ENCODE measurements at regions not wholly inside any gene's neighbourhood (a gene's known extent, or its start where the extent isn't known, plus 50 kb on each side); places are given as distances from the start of the nearest gene placed in this dataset.
"Not testable (repeated sequence)": the region's sequence is repeated elsewhere in the genome, so short reads cannot be mapped to it uniquely, and the experiment has no call there.

DNA sequence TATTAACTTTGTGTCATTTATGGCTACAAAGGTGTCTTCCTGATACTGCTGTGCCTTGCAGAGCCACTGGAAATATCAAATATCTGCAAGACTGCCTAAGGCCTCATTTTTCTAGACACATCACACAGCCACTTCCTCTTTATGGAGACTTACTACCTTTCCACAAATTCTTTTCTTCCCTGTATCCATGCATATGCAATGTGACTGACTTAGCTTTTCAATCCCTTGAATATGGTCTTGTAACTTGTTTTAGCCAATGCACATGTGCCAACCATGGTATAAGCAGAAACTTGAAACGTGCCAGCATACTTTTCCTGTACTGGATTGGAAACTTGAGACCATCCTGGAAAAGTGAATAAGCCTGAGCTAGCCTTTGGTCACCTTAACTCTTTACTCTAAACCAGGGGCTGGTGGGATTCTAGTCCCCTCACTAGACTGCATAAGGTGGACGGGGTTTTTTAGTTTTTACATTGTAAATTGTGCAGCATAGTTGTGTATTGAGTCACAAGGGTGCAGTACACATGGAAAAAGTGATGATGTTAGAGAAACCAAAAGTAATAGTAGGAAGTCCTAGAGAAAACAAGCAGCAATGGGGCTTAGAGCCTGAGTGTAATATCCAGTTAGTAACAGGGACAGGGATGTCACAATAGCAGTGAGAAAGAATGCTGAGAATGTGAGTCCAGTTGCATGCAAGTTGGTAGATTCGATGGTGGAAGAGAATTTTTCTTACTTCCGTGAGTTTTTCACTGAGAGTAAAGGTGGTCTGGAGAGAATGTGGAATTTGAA lies 879.5 kb downstream of the SORCS1 start:
- DNase-seq, result peak; percentile 22

DNA sequence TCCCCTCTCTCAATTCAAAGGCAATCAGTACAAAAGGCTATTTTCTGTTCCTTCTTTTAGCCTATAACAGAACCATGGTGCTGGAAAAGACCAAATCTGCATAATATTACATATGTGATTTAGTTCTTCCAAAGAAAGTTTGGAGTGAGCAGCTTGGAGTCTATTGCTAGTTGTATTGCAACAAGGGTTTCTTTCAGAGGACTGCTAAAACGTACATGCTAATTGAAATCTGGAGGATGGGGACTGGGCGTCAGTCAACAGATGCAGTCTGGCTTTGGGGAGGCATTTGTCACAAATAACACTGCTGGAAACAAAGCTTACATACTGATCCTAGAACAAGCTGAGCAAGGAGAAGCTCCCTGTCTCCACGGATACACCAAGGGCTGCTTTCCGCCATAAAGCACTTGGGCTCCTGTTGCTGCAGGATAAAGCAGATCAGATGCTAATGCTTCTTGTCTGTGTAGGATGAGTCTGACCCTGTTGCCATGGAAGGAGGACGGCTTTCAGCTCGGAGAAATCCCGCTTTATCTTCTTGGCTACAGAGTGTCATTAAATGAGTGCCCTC lies 883.5 kb downstream of the SORCS1 start:
- DNase-seq, result no peak

DNA sequence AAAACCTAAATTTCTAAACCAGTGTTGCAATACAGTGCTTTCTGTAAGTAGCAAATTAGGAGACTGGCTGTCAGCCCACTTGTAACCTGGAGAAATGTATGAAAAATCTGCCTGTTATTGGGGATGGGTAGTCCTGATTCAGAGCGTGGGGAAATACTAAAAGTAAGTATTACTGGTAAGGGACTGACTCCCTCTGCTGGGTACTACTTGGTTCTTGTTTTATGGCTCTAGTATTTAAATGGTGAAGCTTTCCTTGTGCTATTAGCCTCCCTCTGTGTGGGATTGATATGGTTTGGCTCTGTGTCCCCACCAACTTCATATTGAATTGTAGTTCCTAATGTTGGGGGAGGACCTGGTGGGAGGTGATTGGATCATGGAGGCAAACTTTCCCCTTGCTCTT lies 886.1 kb downstream of the SORCS1 start:
- DNase-seq, result peak; percentile 25

DNA sequence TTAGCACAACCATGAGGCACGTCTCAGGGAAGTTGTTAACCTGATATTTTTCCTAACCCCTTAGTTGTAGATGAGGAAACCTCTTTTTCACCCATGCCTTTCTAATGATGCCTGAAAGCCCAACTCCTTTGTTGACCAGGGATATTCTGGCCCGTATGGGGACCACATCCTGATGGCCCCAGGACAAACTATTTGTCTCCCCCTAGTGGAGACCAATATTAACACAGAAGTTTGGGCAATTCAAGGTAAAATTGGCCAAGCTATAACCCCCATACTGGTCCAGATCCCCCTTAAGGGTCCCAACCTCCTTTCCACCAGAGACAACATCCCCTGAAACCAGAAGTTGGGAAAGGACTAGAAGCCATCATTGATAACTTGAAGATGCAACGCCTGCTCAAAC lies 893.3 kb downstream of the SORCS1 start:
- no peak for DNase-seq

DNA sequence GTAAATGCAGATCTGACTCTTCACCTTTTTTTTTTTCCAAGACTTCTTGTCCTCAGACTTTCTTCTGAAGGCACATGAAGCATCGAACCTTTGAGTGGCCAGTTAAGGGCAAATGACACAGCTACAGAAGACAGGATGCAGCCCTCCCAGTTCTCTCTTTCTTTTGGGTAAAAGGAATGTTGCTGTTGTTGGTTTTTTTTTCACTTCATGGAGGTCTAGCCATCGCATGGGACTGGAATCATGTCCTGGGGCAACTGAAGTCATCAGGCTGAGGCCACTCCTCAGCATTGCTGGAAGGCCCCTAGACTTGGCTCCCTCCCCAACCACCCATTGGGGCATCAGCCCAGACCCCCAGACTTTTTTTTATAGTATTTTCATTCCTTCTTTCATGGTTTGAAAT lies 896.5 kb downstream of the SORCS1 start:
- DNase-seq, result no peak

DNA sequence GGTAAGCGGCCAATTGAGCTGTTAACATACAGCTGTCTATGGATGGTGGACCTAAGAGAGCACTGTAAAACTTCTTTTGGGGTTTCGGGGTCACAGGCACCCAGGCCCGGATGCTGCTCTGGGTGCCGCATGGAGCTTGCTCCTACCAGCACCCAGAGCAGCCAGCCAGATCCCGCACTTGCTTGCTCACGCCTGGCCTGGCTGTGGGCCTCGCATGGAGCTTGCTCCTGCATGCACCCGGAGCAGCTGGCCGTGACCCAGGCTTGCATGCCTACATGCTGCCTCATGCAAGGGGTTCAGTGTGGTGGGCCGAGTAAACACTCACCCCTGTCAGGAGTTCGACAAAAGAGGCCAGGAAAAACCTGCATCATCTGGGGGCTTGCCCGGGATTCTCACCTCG lies 896.9 kb downstream of the SORCS1 start:
- no peak for DNase-seq

DNA sequence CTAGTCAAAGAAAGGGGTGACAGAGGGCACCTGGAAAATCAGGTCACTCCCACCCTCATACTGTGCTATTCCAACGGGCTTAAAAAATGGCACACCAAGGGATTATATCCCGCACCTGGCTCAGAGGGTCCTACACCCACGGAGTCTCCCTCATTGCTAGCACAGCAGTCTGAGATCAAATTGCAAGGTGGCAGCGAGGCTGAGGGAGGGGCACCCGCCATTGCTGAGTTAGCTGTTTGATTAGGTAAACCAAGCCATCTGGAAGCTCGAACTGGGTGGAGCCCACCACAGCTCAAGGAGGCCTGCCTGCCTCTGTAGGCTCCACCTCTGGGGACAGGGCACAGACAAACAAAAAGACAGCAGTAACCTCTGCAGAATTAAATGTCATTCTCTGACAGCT lies 907.1 kb downstream of the SORCS1 start:
- not testable (repeated sequence) for DNase-seq

DNA sequence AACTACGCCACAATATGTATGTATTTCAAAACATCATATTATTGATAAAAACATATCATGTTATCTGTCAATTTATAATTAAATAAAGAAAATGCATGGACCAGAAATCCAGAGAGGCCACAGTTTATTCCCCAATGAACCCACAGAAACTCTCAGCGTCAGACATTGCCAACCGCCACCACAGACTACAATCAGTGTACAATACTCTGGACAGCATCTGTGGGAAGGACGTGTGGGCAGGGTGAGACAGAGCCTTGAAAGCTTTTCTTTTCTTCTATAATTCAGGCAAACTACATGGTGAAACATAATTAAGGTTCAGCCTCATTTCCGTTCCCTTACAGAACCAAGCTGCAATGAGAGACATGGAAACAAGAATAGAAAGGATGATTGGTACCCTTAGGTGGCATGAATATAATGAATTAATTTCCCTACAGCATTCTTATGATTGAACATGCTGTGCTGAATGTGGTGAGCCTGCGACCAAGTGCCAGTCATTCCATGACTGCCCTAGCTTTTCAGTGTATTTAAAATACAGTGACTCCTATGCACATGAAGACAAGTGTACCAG lies 909.3 kb downstream of the SORCS1 start:
- no peak for DNase-seq

DNA sequence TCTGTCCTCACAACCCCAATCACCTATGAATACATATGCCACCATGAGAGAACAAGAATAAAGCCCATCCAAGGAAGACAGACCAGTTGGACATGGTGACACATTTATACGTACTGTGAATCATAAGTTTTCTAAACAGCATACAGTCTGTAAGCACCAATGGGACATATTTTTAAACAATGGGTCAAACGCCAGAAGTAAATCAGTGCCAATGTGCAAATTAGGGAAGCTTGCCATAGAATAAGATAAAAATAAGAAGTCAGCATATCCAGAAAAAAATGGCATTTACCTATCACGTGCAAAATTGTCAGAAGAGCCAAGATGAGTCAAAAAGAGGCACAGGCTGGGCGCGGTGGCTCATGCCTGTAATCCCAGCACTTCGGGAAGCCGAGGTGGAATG lies 910.4 kb downstream of the SORCS1 start:
- DNase-seq, result no peak

DNA sequence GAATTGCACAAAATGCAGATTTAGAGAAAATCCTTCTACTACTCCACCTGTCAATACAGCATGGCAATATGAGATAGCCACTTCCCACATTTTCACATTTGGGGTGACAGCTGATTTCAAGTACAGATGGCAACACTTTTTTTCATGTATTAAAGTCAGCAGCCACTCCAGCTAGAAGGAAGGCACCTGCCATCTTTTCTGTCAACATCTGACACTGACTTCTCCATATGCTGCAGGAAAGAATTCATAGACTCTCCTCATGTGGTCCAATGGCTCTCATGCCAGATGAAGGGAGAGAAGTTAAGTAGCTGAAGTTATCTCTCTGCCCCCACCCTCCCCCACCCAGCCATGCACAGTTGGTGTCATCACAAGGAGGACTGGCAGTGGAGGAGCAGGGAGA lies 912.0 kb downstream of the SORCS1 start:
- DNase-seq, result no peak

DNA sequence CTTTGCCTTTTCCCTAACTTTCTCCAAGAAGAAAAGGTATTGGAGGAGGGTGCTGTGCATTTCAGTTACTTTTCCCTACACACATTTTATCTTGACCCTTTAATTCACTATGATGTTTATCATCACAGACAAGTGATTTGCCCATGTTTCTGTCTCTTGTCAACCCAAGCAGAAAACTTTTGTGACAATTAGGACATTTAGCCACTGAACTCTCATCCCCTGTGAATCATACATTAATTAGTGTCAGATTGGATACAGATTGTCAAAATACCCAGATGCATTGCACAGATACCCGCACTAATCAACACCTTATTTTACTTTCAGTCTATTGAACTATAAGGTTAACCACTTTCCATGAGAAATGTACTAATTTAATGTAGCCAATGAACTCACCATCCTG lies 912.9 kb downstream of the SORCS1 start:
- DNase-seq, result no peak

DNA sequence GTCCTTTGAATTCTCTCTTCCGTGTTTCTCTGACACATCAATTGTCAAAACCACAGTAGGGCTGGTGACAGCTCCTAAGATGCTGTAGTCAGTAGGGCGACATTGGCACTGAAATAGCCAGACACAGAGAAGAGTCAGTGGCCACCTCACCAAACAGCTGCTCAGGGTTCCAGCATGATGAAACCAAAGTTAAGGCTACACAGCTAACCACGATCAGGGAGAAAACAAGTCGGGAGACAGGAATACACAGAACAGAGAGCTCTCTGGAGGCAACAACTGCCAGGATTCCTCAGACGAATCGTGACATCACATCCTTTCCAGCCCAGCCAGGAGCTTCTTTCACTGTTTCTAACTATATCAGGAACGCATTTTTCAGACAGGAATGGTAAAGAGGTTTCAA lies 922.2 kb downstream of the SORCS1 start:
- DNase-seq, result peak; percentile 9

DNA sequence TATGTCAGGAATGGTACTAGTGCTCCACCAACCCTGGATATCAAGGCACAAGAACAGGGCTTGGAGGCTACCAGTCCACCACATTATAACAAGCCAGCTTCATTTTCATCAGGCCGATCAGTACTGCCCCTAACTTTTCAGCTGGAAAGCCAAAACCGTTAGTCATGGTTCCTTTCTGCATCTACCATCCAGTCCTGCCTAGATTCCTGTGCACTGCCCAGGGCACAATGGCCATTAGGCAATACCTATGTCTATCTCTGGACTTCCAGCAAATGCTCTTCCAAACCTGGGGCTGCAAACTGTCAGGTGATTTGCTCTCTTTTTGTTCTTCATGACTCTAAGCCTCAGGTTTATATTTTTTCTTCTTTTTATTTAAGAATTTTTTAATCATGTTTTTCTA lies 937.7 kb downstream of the SORCS1 start:
- DNase-seq, result no peak

DNA sequence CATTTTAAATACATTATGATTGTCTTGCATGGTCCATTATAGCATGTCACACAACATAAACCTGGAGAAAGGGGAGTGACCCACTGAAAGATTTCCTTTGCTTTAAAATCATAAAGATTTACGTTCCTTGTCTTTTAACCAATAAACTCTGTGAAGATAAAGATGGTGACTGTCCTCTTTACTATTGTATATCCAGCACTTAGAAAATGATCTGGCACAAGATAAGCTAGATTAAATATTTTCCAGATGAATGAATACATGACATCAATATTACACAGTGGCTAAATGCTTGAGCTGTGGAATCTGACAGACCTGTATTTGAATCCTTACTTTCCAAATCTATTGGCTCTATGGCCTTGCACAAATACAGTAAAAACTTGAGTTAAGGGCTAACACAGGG lies 938.4 kb downstream of the SORCS1 start:
- DNase-seq, result no peak

DNA sequence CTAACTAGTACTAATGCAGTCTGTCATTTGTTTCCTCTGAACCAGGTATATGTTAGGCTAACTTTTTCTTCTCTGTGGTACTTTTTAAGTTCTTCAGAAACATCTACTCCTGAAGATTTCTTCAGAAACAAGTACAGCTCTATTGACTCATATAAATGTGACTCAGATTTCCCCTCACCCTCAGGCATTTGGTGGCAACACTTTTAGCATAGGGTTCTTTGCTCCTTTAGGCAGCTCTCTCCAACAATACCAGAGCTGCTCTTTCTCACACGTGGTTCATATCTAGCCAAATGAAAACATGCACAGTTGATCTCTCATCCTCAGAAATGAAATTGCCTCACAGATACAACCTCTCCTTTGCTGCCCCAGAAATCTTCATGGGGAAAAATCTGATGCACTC lies 939.8 kb downstream of the SORCS1 start:
- DNase-seq, result peak; percentile 59

DNA sequence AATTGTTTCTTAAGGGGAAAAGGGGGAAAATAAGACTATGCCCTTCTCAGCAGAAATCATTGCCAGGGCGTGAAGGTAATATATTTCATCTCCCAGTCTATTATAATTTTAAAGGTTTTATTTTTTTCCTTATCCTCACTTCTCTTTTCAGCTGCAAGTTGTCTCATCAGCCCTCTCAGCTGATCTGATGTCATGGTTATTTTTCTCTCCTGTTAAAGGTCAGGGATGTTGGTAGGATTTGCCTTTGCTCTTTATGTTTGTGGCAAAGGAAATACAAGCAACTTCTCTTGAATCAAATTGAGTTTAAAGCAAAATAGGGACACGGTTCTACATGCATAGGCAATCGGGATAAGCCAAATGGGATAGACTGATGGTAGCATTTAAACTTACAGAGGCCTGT lies 946.9 kb downstream of the SORCS1 start:
- no peak for DNase-seq

DNA sequence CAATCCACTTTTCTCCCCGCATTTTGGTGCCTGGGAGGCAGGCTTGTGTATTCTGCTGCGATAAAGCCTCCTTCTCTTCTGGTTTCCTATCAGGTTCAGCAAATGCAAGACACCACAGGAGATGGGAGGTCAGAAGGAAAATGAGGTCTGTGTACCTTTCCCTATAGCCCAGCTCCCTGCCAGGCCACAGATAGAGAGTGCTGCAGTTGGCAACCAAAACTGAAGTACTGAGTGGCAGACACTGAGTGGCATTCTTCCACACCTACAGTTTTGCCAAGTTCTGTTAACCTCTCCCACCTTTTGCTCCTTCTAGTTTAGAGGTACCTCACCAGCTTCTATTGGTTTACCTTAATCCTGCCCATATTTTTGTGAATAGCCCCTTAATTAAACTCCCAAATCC lies 948.4 kb downstream of the SORCS1 start:
- DNase-seq, result no peak

DNA sequence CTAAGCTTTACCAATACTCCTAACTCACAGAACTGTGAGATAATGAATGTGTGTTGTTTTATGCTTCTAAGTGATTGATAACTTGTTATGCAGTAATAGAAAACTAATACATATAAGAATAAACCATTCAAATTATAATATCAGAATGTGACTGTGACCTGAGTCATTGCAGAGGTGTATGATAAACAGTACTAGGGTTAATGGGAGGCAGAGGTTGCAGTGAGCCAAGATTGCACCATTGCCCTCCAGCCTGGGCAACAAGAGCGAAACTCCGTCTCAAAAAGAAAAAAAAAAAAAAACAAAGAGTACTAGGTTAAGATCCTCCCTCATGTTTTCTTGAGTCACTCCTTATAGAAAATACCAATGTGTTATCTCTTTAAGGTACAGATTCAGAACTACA lies 950.3 kb downstream of the SORCS1 start:
- no peak for DNase-seq

DNA sequence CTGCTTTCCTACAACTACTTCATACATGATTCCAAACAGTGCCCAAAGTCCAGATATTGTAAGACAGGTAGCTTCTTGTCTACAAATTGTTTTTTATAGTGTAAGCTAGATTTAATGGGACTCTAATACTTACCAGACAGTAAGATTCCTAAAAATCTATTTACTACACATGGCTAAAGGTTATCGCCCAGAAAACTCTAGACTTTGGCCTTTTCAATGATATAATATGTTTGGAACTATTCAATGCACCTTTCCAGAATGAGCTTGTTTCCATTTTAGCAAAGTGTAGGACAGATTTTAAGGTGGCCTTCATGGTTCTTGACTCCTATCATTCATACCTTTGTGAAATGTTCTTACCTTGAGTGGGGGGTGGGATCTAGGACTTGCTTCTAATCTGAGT lies 951.0 kb downstream of the SORCS1 start:
- no peak for DNase-seq

DNA sequence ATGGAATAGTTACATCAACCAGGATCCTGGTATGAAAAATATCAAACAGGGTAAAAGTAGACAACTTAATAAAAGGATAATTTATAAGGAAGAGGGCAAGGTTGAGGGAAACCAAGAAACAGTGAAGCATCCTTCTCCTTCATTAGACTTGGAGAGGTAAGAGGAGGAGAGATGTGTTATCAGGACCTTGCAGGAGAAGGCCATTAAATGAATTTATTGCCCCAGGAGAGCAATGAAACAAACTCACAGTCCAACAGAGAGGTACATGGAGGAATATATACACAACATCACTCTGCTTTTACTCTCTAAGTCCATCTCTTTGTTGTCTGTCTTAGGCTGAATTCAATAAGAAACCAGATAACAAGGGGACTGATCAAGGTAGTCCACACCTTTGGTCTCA lies 966.2 kb downstream of the SORCS1 start:
- DNase-seq, result no peak

DNA sequence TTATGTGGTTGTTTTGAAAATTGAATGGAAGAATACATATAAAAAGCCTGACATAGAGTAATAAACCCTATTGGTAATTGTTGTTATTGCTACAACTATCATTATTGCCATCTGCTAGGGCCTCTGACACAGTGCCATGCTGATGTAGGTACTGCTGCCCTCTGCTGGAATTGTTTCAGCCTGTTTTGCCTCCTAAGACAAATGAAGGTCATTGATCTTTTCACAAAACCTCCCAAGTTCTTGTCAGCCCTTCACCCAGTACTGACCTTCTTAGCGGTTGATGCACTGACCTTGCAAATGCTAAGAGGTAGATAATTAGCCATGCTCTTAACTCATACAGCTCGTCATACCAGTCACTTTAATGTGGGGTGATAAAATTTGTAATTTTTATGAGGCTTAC lies 975.2 kb downstream of the SORCS1 start:
- peak; percentile 18 for DNase-seq

DNA sequence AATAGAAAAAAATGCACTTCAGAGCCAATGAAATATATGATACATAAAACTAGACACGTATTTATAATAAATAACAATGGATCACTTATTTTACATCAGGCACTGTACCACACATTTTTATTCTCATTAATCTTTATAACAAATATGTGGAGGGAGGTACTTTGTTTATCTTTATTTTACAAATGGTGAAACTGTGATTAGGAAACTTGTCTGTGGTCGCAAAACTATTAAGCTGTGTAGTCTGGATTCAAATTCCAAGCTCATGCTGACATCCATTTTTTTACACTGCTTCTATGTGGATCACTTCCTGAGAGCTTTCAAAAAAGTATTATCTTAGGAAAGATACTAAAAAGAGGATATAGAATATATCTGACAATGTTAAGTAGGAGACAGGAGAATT lies 978.6 kb downstream of the SORCS1 start:
- DNase-seq, result peak; percentile 76

DNA sequence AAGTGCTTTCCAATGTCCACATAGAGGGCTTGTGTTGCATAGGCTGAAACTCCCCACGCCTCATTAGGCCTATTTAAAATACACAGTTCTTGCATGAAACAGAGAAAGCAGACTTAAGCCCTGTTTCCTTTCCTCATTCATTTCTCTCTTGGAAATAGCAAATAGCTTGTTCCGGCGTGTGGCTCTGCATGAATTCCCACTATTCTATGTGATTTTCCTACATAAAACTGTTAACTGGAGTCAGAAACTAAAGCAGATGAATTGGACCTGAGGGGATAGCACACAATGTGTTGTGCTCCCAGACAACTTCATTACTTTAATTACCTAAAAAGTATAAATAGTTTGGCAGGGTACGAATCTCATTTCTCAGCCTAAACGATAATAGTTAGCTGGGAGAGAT lies 981.5 kb downstream of the SORCS1 start:
- no peak for DNase-seq

DNA sequence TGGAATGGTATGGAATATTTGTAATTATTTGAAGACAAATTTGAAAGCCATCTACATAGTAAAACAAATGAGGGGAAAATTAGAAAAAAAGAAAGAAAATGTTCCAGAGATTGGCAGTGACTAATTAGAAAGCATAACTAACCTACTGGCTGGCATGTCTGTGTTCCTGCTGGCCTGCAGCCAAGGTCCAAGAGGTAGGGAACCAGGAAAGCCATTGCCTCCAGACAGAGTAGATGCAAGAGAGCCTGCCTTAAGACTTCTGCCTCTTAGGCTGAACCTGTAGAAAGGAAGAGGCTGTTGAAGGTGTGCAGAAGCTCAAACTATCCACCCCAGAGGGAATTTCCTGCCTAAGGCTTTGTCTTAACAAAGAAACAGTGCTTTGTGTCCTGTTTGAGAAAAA lies 982.0 kb downstream of the SORCS1 start:
- no peak for DNase-seq

DNA sequence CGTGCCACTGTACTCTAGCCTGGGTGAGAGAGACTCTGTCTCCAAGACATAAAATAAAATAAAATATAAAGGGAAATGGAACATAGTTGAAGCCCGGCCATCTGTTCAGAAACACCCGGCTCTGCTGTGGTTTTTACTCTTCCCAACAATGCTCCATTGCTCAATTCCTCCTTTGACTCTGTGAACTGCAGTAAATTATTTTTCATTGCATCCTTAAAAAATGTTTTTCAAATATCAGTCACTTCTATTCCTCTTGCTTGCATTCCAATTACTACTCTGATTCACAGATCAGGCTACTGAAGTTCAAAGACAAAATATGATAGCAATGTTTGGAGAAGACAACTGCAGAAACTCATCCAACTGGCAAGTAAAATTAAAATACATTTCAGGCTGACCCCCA lies 983.0 kb downstream of the SORCS1 start:
- peak; percentile 87 for DNase-seq

All from fibroblast of skin of abdomen (primary cell).